ENCODE measurements at regions not wholly inside any gene's neighbourhood (a gene's known extent, or its start where the extent isn't known, plus 50 kb on each side); places are given as distances from the start of the nearest gene placed in this dataset.

DNA sequence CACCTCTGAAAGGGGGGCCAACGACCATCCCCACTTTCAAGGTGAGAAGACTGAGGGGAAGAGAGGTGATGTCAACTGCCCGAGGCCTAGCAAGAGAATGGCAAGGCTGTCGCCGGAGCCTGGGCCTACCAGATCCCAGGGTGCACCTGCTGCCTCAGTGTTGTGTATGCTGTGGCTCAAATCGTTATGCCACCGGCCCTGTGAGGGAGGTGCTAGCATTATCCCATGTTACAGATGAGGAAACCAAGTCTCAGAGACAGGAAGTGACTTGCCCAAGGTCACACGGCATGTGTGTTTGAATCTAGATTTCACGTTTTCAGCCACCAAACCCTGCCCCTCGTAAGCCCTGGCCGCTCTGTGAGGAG, 152.5 kb downstream of the CEBPB start:
- no peak for DNase-seq (ENCODE audit: low read depth in 2 of 2)

DNA sequence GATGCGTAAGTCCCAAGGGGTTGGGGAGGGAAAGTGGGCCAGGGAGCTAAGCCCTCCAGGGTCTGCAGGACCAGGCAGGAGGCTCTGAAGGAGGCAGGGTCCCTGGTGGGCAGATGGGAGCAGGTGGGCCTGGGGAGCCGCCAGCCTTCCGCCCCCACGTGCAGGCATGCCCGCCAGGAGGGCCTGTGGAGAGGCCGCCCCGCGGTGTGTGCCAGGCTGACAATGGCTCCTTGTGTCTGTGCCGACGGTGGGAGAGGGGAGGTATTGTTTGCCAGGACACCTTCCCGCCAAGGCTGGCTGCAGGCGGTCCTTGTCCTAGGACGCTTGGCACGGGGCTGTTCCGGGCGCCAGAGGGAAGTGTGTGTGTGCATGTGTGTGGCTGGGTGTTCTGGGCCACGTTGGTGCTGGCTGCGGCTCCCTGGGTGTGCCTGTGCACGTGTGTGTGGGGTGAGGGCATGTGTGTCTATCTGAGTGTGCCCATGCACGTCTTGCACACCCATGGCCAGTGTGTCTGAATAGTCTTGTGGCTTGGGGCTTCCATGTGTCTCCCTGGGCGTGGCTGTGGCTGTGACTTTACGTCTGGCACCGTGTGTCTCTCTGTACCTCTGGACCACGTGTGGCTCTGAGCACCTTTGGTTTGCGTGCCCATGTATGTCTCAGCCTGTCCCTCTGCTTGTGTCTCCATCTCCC, 153.0 kb downstream of the CEBPB start:
- DNase-seq (ENCODE audit: low read depth in 2 of 2): no peak

GRCh38 chr20:50344232-50345071, 153.8 kb downstream of the CEBPB start:
- no peak for DNase-seq (ENCODE audit: low read depth in 2 of 2)

GRCh38 chr20:50345712-50346373, 155.2 kb downstream of the CEBPB start:
- no peak for DNase-seq (ENCODE audit: low read depth in 2 of 2)

- DNase-seq (ENCODE audit: low read depth in 2 of 2): no peak
Observed at GRCh38 chr20:50346374-50347283, 156.0 kb downstream of the CEBPB start.

- DNase-seq (ENCODE audit: low read depth in 2 of 2): no peak
Observed at GRCh38 chr20:50347284-50348063, 156.8 kb downstream of the CEBPB start.

DNA sequence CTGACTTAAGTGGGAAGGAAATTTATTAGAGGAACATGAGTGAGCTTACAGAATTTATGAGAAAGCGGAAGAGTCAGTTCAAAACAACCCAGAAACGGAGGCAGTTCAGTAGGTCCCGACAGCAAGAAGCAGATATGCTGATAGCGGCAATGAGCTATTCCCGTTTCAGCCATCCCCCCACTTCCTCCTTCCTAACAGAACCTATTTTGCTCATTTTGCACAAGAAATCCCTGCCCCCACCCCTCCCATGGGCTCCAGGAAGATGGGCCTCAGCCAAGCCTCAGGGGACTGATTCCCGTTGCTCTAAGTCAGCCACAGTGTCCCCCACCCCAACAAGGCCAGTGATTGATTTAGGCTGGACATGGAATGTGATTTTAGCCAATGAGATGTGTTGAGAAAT, 157.5 kb downstream of the CEBPB start:
- DNase-seq (ENCODE audit: low read depth in 2 of 2): no peak

DNA sequence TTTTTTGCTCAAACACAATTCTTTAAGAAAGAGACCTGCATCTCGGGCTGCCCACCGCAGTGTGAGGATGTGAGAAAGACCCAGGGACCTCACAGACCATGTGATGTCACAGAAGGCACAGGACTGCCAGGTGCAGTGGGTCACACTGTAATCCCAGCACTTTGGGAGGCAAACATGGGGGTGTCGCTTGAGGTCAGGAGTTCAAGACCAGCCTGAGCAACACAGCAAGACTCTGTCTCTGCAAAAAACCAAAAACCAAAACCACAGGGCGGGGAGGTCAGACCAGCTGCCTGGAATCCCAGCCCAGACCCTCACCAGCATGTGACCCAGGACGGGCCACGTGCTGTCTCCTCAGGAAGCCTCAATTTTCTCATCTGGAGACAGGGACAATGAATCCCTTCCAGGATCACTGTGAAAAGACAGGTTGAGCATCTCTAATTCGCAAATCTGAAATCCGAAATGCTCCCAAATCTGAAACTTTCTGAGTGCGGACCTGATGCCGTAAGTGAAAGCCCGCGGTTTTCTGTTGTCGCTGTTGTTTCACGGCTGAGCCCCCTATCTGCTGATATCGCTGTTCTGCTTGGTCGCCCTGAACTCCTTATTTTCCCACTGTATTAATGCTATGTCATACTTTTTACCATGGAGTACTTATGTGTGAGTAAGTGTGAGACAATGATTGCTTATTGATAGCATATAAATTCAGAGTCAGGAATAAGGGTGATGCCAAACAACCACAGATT, 159.5 kb upstream of the PTPN1 start:
- DNase-seq (ENCODE audit: low read depth in 2 of 2): no peak

GRCh38 chr20:50351541-50351940, 158.6 kb upstream of the PTPN1 start:
- DNase-seq (ENCODE audit: low read depth in 2 of 2): no peak

GRCh38 chr20:50353289-50353961, 156.8 kb upstream of the PTPN1 start:
- DNase-seq (ENCODE audit: low read depth in 2 of 2): no peak

DNA sequence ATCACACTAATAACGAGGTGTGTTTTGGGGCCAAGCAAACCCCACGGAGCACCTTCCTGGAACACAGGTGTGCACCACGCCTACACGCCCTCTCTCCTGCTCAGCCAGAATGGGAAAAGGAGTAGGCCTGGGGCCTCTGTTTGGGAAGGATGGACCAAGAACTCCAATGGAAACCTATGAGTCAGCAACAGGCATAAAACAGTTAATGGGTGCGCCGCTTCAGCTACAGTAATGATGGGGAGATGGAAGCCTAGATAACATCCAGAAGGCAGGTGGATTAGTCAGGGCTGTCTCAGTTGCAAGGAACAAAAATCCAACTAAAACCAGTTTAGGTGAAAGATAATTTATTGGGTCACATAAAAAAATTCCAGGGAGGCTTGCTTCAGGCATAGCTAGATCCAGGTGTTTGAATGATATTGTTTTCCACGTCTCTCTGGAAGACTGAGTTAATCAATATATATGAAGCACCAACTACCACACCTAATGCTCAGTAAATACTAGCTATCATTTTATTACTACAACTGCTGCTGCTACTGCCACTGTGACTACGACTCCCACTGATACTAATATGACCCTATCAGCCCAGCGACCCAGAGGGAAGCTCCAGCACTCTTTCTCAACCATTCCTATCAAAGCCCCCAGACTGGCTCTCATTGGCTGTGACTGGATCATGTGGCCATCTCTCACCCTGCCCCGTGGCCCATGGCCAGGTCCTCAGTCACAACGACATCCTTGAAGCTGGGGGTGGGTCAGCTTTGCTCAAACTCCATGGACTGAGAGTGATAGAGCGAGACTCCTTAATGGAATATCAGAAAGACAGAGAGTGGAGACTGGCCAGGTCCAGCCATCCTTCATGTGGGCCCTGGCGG, 155.2 kb upstream of the PTPN1 start:
- DNase-seq (ENCODE audit: low read depth in 2 of 2): no peak

GRCh38 chr20:50355590-50356524, 154.3 kb upstream of the PTPN1 start:
- no peak for DNase-seq (ENCODE audit: low read depth in 2 of 2)

GRCh38 chr20:50356525-50356885, 153.7 kb upstream of the PTPN1 start:
- DNase-seq (ENCODE audit: low read depth in 2 of 2): no peak

DNA sequence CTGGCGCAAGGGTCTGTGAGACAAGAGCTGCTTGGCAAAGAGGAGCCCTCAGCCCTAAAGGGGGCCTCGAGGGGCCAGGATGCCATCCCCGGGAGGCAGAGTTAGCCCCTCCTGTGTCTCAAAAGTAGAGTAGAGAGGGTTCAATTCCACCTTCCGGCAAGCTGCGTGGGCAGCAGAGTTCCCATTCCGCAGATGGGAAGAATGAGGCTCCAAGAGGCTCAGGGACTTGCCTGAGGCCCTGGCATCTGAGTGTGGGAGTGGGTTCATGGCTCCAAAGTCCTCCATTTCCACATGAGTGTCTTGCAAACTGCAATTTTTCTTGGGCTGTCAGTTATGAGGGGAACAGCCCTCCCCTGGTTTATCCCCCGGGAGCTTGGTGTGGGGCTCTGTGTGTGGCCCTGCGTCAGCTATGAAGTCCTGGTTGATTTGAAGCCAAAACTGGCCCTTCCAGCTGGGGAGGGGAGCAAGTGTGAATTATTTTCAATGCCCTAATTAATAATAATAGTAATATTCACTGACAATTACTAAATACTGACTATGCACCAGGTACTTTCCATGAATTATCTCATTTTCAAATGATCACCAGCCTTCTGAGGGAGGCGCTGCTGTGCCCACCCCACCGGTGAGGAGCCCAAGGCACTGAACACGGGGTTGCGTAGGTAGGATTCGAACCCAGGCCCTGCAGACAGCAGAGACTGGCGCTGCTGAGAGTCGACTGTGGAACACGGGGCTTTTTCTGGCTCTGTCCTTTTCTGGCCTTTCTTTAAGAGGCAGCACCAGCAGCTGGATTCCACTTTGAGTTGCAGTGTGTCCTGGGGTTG, 153.0 kb upstream of the PTPN1 start:
- no peak for DNase-seq (ENCODE audit: low read depth in 2 of 2)

DNA sequence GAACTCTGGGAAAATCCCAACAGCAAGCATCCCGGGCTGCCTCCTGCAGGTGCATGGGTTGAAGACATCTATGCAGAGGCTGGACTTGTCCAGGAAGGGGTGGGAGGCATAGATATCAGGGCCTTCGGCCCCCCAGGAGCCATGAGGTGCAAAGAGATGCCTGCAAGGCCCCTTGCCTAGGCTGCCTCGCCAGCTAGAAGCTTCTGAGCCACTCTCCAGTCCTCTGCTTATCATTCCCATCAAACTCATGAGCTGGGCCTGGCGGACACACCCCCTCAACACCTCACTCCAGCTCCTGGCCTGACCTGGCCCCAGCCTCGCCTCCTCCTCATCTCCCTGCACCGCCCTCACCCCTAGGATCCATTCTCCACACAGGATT, 152.4 kb upstream of the PTPN1 start:
- DNase-seq (ENCODE audit: low read depth in 2 of 2): no peak

DNA sequence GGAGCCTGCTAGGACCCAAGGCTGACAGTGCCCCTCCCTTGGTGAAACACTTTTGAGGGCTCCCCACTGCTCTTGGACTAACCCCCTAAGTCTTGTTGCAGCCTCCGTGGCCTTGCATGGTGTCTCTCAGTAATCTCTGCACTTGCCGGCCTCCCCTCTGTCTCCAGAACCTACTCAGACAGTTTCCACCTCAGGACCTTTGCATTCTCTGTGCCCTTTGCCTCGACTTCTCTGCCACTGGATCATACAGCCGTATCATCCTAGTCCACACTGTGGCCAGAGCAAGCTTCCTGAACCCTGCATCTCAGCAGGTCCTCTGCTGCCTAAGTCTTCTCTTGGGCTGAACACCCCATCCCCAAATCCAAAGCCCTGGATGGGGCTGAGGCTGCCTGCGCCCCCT, 152.0 kb upstream of the PTPN1 start:
- DNase-seq (ENCODE audit: low read depth in 2 of 2): no peak

GRCh38 chr20:50358971-50359370, 151.2 kb upstream of the PTPN1 start:
- DNase-seq (ENCODE audit: low read depth in 2 of 2): no peak
